ENCODE measurements at regions not wholly inside any gene's neighbourhood (a gene's known extent, or its start where the extent isn't known, plus 50 kb on each side); places are given as distances from the start of the nearest gene placed in this dataset.
"Not testable (repeated sequence)": the region's sequence is repeated elsewhere in the genome, so short reads cannot be mapped to it uniquely, and the experiment has no call there.

DNA sequence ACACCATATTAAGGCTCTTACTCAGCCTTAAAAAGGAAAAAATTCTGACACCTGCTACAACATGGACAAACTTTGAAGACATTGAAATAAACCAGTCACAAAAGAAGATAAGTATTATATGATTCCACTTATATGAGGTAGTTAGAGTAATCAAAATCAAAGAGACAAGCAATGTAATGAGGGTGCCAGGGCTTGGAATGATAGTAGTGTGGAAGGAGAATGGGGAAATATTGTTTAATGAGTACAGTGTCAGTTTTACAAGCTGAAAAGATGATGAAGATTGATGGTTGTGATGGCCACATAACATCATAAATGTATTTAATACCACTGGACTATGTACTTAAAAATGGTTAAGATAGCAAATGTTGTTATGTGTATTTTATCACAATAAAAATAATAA lies 485.7 kb downstream of the SPATA31D1 start:
- Mint-ChIP-seq H3K4me3 (no peak overlapping the region), H3K27ac (no peak overlapping the region), H3K4me1 (no peaks in the 10 kb centered on the region), H3K27me3 (no peaks in the 10 kb centered on the region), H3K36me3 (no peaks in the 10 kb centered on the region), H3K9me3 (no peaks in the 10 kb centered on the region)
- DNase-seq, result no peak
- ATAC-seq (replicated peaks), result no peak

DNA sequence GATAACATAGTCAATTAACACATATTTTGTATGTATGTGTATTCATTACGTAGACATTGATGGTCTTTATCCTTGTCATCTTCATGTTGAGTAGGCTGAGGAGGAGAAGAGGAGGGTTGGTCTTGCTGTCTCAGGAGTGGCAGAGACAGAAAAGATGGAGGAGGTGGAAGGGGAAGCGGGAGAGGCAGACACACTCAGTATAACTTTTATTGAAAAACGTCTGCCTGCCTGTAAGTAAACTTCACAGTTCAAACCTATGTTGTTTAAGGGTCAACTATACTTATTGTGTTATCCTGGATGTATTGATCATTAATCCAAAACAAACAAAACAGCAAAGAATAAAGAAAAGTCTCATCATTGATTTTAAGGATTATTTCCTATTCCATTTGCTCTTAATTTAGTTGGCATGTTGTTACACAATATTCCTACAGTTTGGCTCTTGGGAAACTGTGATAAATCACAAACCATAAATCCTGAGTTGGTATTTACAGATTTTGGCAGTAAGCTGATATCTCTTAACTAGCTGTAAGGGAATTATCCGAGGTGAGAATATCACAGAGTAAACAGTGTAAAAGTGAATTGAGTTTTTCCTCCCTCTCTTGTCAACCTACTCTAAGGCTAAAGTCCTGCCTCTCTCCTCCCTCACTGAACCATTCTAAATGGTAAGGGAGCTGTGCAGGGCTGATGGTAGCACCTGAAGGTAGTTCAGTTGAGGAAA lies 487.2 kb downstream of the SPATA31D1 start:
- Mint-ChIP-seq H3K36me3 (no peaks in the 10 kb centered on the region), H3K9me3 (no peaks in the 10 kb centered on the region), H3K4me3 (no peak overlapping the region), H3K4me1 (no peaks in the 10 kb centered on the region), H3K27ac (no peak overlapping the region), H3K27me3 (no peaks in the 10 kb centered on the region)
- no peak for DNase-seq
- no peak for ATAC-seq (replicated peaks)

GRCh38 chr9:82480921-82481320 lies 492.3 kb downstream of the SPATA31D1 start:
- H3K9me3 Mint-ChIP-seq, result peaks cover 0 to 1% of the 10 kb centered on the region in 2 donors
- no peaks in the 10 kb centered on the region for H3K36me3 Mint-ChIP-seq
- no peak overlapping the region for H3K4me3 Mint-ChIP-seq
- ATAC-seq (replicated peaks) (no peak), DNase-seq (no peak)
- no peak overlapping the region for H3K27ac Mint-ChIP-seq
- H3K4me1 Mint-ChIP-seq, result no peaks in the 10 kb centered on the region
- H3K27me3 Mint-ChIP-seq, result peaks cover 0 to 5% of the 10 kb centered on the region in 2 donors

DNA sequence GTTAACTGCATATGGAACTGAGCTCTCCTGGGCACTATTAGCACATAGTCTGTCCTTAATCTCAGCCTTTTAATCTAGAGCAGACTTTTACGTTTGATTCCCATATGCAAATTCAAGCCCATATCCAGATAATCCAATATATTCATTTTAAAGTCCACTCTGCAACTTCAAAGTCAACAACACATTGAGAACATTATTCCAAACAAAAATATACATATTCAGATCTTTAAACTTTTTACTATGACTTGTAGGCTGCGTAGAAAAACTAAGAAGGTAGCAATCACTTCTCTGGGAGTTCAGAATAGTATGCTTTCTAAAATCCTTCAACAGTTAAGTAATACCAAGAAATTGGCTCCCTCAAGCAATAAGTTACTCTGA lies 499.4 kb downstream of the SPATA31D1 start:
- Mint-ChIP-seq H3K27ac (no peak overlapping the region), H3K36me3 (no peaks in the 10 kb centered on the region), H3K4me1 (peaks cover 10 to 11% of the 10 kb centered on the region in 2 donors), H3K4me3 (no peak overlapping the region), H3K27me3 (peaks cover 0 to 5% of the 10 kb centered on the region in 2 donors), H3K9me3 (peaks cover 0 to 1% of the 10 kb centered on the region in 2 donors)
- DNase-seq (no peak), ATAC-seq (replicated peaks) (no peak)

DNA sequence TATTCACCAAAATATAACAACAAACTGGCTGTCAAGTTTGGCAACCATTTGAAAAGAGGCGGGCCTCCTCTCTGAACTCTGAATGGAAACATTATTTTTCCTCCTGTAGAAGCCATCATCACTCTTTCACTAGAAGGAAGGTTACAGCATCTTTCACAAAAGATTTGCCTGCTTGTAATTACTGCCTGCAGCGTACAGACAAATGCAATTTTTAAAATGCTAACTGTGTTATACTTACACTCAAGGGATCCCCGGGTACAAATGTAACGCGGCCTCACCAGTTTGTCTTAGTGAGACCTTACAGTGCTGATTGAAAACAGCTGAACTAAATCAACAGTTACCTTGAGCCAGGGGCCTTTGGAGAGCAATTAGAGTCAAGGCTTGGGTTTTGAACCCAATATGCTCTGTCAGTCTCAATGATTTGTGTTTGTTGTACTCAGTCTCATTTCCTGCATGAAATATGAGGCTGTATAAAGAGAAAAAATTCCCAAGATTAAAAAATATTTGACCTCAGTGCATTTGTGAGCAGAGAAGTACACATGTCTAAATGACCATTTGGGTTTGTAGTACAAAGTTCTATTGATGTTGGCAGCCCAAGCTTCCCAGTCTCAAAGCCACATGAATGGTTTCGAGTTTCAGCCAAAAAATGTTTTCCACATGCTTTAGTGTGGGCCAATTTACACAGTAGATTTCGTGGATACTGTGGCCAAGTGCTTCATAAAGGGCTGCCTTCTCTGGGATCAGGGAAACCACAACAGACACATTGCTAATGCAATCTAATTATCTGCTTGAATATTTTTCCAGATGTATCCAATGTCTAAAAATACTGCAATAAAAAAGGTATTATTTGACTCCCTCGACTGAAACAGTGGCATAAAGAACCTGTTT lies 500.0 kb downstream of the SPATA31D1 start:
- no peak for DNase-seq

DNA sequence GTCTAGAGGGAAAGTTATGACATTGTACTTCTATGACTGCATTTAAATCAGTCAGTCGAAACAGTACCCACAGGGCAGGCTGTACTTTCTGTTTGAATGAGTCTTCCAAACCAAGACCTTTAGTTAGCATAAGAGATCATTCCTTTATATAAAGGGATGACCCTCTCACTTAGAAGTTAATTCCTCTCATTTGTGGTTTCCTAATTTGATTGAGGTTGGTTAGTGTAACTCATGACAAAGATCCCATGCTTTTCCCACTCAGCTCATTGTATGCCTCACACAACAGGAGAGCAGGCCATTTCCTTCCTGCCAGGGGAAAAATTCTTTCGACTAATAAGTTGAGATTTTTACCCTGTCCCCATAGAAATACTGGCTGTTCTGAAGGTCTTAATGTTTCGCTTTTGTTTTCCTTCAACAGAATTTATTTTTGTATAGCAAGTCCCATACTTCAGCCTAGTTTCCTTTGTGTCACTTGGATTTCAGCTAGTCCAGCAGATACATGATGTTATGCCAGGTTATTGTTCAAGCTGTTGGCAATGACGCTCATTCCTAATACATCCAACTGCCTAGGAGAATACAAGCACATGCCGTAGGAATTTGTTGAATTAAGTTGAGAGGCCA lies 500.7 kb downstream of the SPATA31D1 start:
- DNase-seq (no peak), ATAC-seq (replicated peaks) (peak; percentile 62 to 75)
- Mint-ChIP-seq H3K9me3 (peaks cover 0 to 1% of the 10 kb centered on the region in 2 donors), H3K27me3 (peaks cover 0 to 5% of the 10 kb centered on the region in 2 donors), H3K4me1 (peaks cover 10 to 11% of the 10 kb centered on the region in 2 donors), H3K4me3 (no peak overlapping the region), H3K27ac (no peak overlapping the region), H3K36me3 (no peaks in the 10 kb centered on the region)

More for the DNA sequence above, 500.0 kb downstream of the SPATA31D1 start:
- Mint-ChIP-seq H3K27me3 (peaks cover 0 to 5% of the 10 kb centered on the region in 2 donors), H3K27ac (no peak overlapping the region), H3K4me3 (no peak overlapping the region), H3K4me1 (peaks cover 10 to 11% of the 10 kb centered on the region in 2 donors), H3K36me3 (no peaks in the 10 kb centered on the region), H3K9me3 (peaks cover 0 to 1% of the 10 kb centered on the region in 2 donors)
- no peak for ATAC-seq (replicated peaks)

- H3K4me3 Mint-ChIP-seq, result no peak overlapping the region
- no peaks in the 10 kb centered on the region for H3K36me3 Mint-ChIP-seq
- peaks cover 0 to 1% of the 10 kb centered on the region in 2 donors for H3K9me3 Mint-ChIP-seq
- DNase-seq, result no peak
- ATAC-seq (replicated peaks), result no peak
- peaks cover 10 to 11% of the 10 kb centered on the region in 2 donors for H3K4me1 Mint-ChIP-seq
- H3K27me3 Mint-ChIP-seq, result peaks cover 0 to 5% of the 10 kb centered on the region in 2 donors
- no peak overlapping the region for H3K27ac Mint-ChIP-seq
Observed at GRCh38 chr9:82490019-82490499, 501.5 kb downstream of the SPATA31D1 start.

GRCh38 chr9:82490821-82491220 lies 502.2 kb downstream of the SPATA31D1 start:
- not testable (repeated sequence) for ATAC-seq (replicated peaks); H3K4me3 Mint-ChIP-seq; H3K36me3 Mint-ChIP-seq; DNase-seq; H3K9me3 Mint-ChIP-seq; H3K27ac Mint-ChIP-seq; H3K27me3 Mint-ChIP-seq
- peaks cover 10 to 11% of the 10 kb centered on the region in 2 donors for H3K4me1 Mint-ChIP-seq

GRCh38 chr9:82491604-82492003 lies 503.0 kb downstream of the SPATA31D1 start:
- peaks cover 12 to 14% of the 10 kb centered on the region in 2 donors for H3K4me1 Mint-ChIP-seq
- peaks cover 0 to 1% of the 10 kb centered on the region in 2 donors for H3K36me3 Mint-ChIP-seq
- H3K9me3 Mint-ChIP-seq, result peaks cover 0 to 1% of the 10 kb centered on the region in 2 donors
- DNase-seq, result no peak
- no peak overlapping the region for H3K27ac Mint-ChIP-seq
- no peak for ATAC-seq (replicated peaks)
- H3K27me3 Mint-ChIP-seq, result peaks cover 0 to 3% of the 10 kb centered on the region in 2 donors
- no peak overlapping the region for H3K4me3 Mint-ChIP-seq

DNA sequence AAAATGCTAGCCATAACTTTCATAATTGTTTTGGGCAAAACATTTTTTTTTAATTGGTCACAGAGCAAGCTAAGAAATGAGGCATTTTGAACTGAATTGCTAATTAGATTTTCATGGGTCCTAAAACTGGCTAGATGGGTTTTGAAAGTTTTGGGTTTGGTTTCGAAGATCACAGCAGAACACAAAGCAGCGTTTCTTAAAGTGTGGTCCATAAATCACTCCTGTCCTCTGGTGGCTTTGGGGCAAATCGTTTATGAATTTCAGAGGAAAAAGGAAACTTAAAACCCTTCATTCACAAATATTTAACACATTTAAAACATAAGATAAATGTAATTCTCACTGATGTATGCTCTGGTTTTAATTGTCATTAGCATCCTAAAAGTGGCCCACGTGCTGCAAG lies 503.7 kb downstream of the SPATA31D1 start:
- Mint-ChIP-seq H3K4me1 (peaks cover 14 to 17% of the 10 kb centered on the region in 2 donors), H3K27ac (peak overlapping the region; percentile 25), H3K9me3 (peaks cover 0 to 3% of the 10 kb centered on the region in 2 donors), H3K36me3 (peaks cover 0 to 3% of the 10 kb centered on the region in 2 donors), H3K4me3 (no peak overlapping the region), H3K27me3 (peaks cover 0 to 6% of the 10 kb centered on the region in 2 donors)
- no peak for ATAC-seq (replicated peaks)
- no peak for DNase-seq

GRCh38 chr9:82495884-82496777 lies 507.6 kb downstream of the SPATA31D1 start:
- H3K27ac Mint-ChIP-seq, result no peak overlapping the region
- ATAC-seq (replicated peaks), result no peak

DNA sequence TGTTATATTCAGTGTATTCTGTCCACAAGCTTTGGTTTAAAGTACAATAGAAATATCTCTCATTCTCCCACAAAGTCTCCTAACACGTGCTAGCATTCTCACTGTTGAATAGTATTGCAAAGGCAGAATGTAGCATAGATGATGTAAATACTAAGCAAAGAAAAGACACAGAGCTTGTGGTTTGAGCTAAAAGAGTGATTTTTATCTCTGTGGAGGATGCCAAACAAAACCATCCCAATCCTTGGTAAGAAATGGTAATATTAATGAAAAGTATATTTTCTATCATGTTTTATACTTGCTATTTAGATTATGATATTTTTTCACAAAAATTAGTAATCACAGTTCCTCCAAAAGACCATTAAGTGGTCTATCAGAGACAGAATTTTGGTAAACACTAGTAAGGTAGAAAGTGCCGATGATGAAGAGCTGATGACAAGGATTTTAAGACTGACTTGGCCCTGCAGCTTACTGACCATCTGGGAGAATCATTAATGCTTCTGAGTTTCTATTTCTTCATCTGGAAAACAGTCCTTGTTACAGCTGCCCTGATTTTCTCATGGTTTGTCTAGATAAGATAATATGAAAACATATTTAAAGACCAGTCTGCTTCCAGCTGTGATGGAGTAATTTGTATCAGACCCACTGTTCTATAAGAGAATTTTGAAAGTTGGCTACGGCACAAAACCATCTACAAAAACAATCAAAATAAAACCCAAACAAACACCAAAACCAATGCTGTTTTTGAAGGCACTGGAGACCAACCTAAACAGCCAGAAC lies 510.2 kb downstream of the SPATA31D1 start:
- DNase-seq (no peak), ATAC-seq (replicated peaks) (no peak)
- peaks cover 0 to 7% of the 10 kb centered on the region in 2 donors for H3K9me3 Mint-ChIP-seq
- H3K4me3 Mint-ChIP-seq, result no peak overlapping the region
- H3K36me3 Mint-ChIP-seq, result peaks cover 0 to 6% of the 10 kb centered on the region in 2 donors
- peaks cover 4 to 6% of the 10 kb centered on the region in 2 donors for H3K4me1 Mint-ChIP-seq
- peaks cover 4 to 6% of the 10 kb centered on the region in 2 donors for H3K27me3 Mint-ChIP-seq
- no peak overlapping the region for H3K27ac Mint-ChIP-seq

More at GRCh38 chr9:82495884-82496777, 507.6 kb downstream of the SPATA31D1 start:
- Mint-ChIP-seq H3K36me3 (peaks cover 0 to 3% of the 10 kb centered on the region in 2 donors), H3K4me1 (peaks cover 6 to 11% of the 10 kb centered on the region in 2 donors), H3K4me3 (no peak overlapping the region), H3K9me3 (peaks cover 0 to 3% of the 10 kb centered on the region in 2 donors), H3K27me3 (peaks cover 4 to 6% of the 10 kb centered on the region in 2 donors)
- DNase-seq, result no peak

- ATAC-seq (replicated peaks) (no peak), DNase-seq (no peak)
- peaks cover 4 to 6% of the 10 kb centered on the region in 2 donors for H3K27me3 Mint-ChIP-seq
- H3K36me3 Mint-ChIP-seq, result peaks cover 2 to 6% of the 10 kb centered on the region in 2 donors
- H3K9me3 Mint-ChIP-seq, result peaks cover 2 to 7% of the 10 kb centered on the region in 2 donors
- no peak overlapping the region for H3K27ac Mint-ChIP-seq
- no peak overlapping the region for H3K4me3 Mint-ChIP-seq
- peaks cover 4 to 6% of the 10 kb centered on the region in 2 donors for H3K4me1 Mint-ChIP-seq
Observed at GRCh38 chr9:82499337-82499736, 510.8 kb downstream of the SPATA31D1 start.

All from stimulated activated naive B cell treated with anti-CD40 and anti-IgM and Interleukin-4, amounts not matched to agents 10 μg/mL and 1 μg/mL and 100 μg/mL, for 72 hours (primary cell).